Subcutaneous abdominal adipose tissue (tissue), 5 donors: ENCODE measurements at regions not wholly inside any gene's neighbourhood (a gene's known extent, or its start where the extent isn't known, plus 50 kb on each side); places are given as distances from the start of the nearest gene placed in this dataset.
"Not testable (repeated sequence)": the region's sequence is repeated elsewhere in the genome, so short reads cannot be mapped to it uniquely, and the experiment has no call there.

ENCODE experiments used
- H3K27ac ChIP-seq: one replicate; pipeline ENCODE4 v1.7.0; 2013; ENCODE audit warnings: low read depth, mild to moderate bottlenecking, inconsistent platforms, low read length, moderate library complexity
- H3K27me3 ChIP-seq, 5 donors: one replicate each; pipeline ENCODE4 v1.7.0; 2013; ENCODE audit warnings: low read length in 5 of 5, inconsistent platforms in 1 of 5; ENCODE audit not compliant: control insufficient read depth in 5 of 5, insufficient read depth in 4 of 5
- H3K36me3 ChIP-seq, 5 donors: one replicate each; pipeline ENCODE4 v1.7.0; 2013; ENCODE audit warnings: low read length in 5 of 5; ENCODE audit not compliant: control insufficient read depth in 5 of 5, insufficient read depth in 5 of 5
- H3K4me1 ChIP-seq, 5 donors: one replicate each; pipeline ENCODE4 v1.7.0; 2013; ENCODE audit warnings: low read length in 5 of 5, mild to moderate bottlenecking in 3 of 5, moderate library complexity in 1 of 5; ENCODE audit not compliant: control insufficient read depth in 5 of 5, insufficient read depth in 5 of 5
- H3K4me3 ChIP-seq, 5 donors: one replicate each; pipeline ENCODE4 v1.7.0; 2013; ENCODE audit warnings: low read length in 5 of 5, low read depth in 1 of 5
- H3K9ac ChIP-seq, 5 donors: one replicate each; pipeline ENCODE4 v1.7.0; 2013; ENCODE audit warnings: low read length in 5 of 5, mild to moderate bottlenecking in 4 of 5, moderate library complexity in 3 of 5
- H3K9me3 ChIP-seq, 5 donors: one replicate each; pipeline ENCODE4 v1.7.0; 2013; ENCODE audit warnings: low read length in 5 of 5; ENCODE audit not compliant: control insufficient read depth in 5 of 5
- donor health status: healthy.
- donor health status: healthy.
- donor health status: healthy.
- donor health status: healthy.
- donor health status: healthy.

GRCh38 chr1:120952207-120952870 lies 62.8 kb downstream of the PPIAL4A start:
- not testable (repeated sequence) for H3K4me1 ChIP-seq, H3K27ac ChIP-seq, H3K27me3 ChIP-seq, H3K4me3 ChIP-seq, H3K9ac ChIP-seq, H3K36me3 ChIP-seq, H3K9me3 ChIP-seq

- not testable (repeated sequence) for H3K27me3 ChIP-seq, H3K9ac ChIP-seq, H3K36me3 ChIP-seq, H3K27ac ChIP-seq, H3K4me1 ChIP-seq, H3K9me3 ChIP-seq, H3K4me3 ChIP-seq
These were observed 63.3 kb downstream of the PPIAL4A start for GRCh38 chr1:120952871-120953265.

GRCh38 chr1:120954736-120955135 lies 65.2 kb downstream of the PPIAL4A start:
- Histone ChIP-seq H3K4me1 (no peaks in the 10 kb centered on the region), H3K36me3 (no peaks in the 10 kb centered on the region), H3K9me3 (no peaks in the 10 kb centered on the region), H3K9ac (no peak overlapping the region), H3K27ac (no peak overlapping the region), H3K4me3 (no peak overlapping the region), H3K27me3 (no peaks in the 10 kb centered on the region)

GRCh38 chr1:120955961-120956360 lies 66.4 kb downstream of the PPIAL4A start:
- H3K27ac ChIP-seq, H3K9me3 ChIP-seq, H3K4me1 ChIP-seq, H3K36me3 ChIP-seq, H3K27me3 ChIP-seq, H3K4me3 ChIP-seq, H3K9ac ChIP-seq: not testable (repeated sequence)

GRCh38 chr1:120966018-120966417 lies 76.4 kb downstream of the PPIAL4A start:
- H3K36me3 ChIP-seq, H3K27me3 ChIP-seq: not testable (repeated sequence)

GRCh38 chr1:120972863-120973262 lies 83.3 kb downstream of the PPIAL4A start:
- H3K4me3 ChIP-seq, H3K36me3 ChIP-seq, H3K27ac ChIP-seq, H3K9me3 ChIP-seq, H3K4me1 ChIP-seq, H3K9ac ChIP-seq, H3K27me3 ChIP-seq: not testable (repeated sequence)

More at GRCh38 chr1:120966018-120966417, 76.4 kb downstream of the PPIAL4A start:
- H3K4me1 ChIP-seq, H3K9me3 ChIP-seq, H3K27ac ChIP-seq, H3K9ac ChIP-seq, H3K4me3 ChIP-seq: not testable (repeated sequence)

- not testable (repeated sequence) for H3K9ac ChIP-seq, H3K4me1 ChIP-seq, H3K36me3 ChIP-seq, H3K9me3 ChIP-seq, H3K4me3 ChIP-seq, H3K27ac ChIP-seq, H3K27me3 ChIP-seq
These were observed 84.3 kb downstream of the PPIAL4A start for GRCh38 chr1:120973836-120974235.

GRCh38 chr1:120977279-120977678 lies 87.7 kb downstream of the PPIAL4A start:
- H3K4me3 ChIP-seq, H3K9ac ChIP-seq, H3K27me3 ChIP-seq, H3K36me3 ChIP-seq, H3K4me1 ChIP-seq, H3K9me3 ChIP-seq, H3K27ac ChIP-seq: not testable (repeated sequence)

GRCh38 chr1:120981489-120982094 lies 92.0 kb downstream of the PPIAL4A start:
- H3K9me3 ChIP-seq, H3K4me3 ChIP-seq, H3K27ac ChIP-seq, H3K27me3 ChIP-seq, H3K9ac ChIP-seq, H3K36me3 ChIP-seq, H3K4me1 ChIP-seq: not testable (repeated sequence)

GRCh38 chr1:120994614-120995013 lies 105.0 kb downstream of the PPIAL4A start:
- not testable (repeated sequence) for H3K4me3 ChIP-seq, H3K9ac ChIP-seq, H3K27ac ChIP-seq, H3K27me3 ChIP-seq, H3K36me3 ChIP-seq, H3K9me3 ChIP-seq, H3K4me1 ChIP-seq

- H3K27ac ChIP-seq, H3K4me3 ChIP-seq, H3K9ac ChIP-seq, H3K9me3 ChIP-seq, H3K36me3 ChIP-seq, H3K4me1 ChIP-seq, H3K27me3 ChIP-seq: not testable (repeated sequence)
These were observed 105.5 kb downstream of the PPIAL4A start for GRCh38 chr1:120995025-120995424.
